ENCODE measurements at regions not wholly inside any gene's neighbourhood (a gene's known extent, or its start where the extent isn't known, plus 50 kb on each side); places are given as distances from the start of the nearest gene placed in this dataset.
"Not testable (repeated sequence)": the region's sequence is repeated elsewhere in the genome, so short reads cannot be mapped to it uniquely, and the experiment has no call there.

- intact Hi-C loops (cut with DNase I; ENCODE audit: low total_unique reads) (no loop called here), in situ Hi-C loops (cut with MboI; ENCODE audit: low sequenced_read_pairs in 4 of 4) (no loop called here)
- no peak for TF ChIP-seq POLR2A (IDR thresholded peaks at IDR 0.05)
- TF ChIP-seq, protein P1, sequence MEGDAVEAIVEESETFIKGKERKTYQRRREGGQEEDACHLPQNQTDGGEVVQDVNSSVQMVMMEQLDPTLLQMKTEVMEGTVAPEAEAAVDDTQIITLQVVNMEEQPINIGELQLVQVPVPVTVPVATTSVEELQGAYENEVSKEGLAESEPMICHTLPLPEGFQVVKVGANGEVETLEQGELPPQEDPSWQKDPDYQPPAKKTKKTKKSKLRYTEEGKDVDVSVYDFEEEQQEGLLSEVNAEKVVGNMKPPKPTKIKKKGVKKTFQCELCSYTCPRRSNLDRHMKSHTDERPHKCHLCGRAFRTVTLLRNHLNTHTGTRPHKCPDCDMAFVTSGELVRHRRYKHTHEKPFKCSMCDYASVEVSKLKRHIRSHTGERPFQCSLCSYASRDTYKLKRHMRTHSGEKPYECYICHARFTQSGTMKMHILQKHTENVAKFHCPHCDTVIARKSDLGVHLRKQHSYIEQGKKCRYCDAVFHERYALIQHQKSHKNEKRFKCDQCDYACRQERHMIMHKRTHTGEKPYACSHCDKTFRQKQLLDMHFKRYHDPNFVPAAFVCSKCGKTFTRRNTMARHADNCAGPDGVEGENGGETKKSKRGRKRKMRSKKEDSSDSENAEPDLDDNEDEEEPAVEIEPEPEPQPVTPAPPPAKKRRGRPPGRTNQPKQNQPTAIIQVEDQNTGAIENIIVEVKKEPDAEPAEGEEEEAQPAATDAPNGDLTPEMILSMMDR (IDR thresholded peaks at IDR 0.05 in 4 of 5, conservative IDR thresholded peaks at IDR 0.05 in 1 of 5) = no peak
Observed at GRCh38 chr2:155494744-155495143, 796.2 kb downstream of the KCNJ3 start.

DNA sequence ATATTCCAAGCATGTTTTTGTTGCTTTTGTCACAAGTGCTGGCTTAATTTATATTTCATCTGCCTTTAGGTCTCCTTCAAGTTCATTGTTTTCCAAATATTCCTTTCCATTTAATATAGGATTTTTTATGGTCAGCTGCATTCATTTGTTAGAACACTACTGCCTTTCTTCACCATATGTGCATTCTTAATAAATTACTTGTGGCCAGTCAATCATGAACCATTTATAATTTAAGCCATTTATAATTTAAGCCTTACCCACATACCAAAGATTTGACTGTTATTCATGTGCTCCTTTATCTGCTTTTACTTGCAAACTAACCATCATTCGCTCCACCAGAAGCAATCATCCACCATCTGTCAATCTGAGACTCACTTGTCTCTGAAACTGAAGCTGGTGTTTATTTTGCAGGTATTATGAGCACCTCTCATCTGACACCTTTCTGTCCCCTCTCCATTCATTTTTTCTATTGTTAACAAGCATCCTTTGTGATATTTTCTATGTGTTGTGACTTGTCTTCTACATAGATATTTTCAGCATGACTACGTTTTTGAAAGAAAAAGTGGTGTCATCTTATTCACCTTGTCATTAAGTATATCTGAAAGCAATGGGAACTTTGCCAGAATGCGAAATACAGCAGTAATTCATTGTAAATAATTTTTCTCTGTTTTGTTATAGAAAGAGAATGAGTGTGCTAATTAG lies 786.8 kb downstream of the KCNJ3 start:
- no peak overlapping the region for H3K27ac ChIP-seq
- no peaks in the 10 kb centered on the region for H3K36me3 ChIP-seq
- in situ Hi-C loops (cut with MboI; ENCODE audit: low sequenced_read_pairs in 4 of 4) = no loop called here
- intact Hi-C loops (cut with DNase I; ENCODE audit: low total_unique reads) = no loop called here
- H3K27me3 ChIP-seq = no peaks in the 10 kb centered on the region
- ATAC-seq (no peak), DNase-seq (no peak)
- no peaks in the 10 kb centered on the region for H3K4me1 ChIP-seq
- TF ChIP-seq POLR2A (IDR thresholded peaks at IDR 0.05) = no peak
- no peak overlapping the region for H3K4me3 ChIP-seq
- no peaks in the 10 kb centered on the region for H3K9me3 ChIP-seq

More at GRCh38 chr2:155494744-155495143, 796.2 kb downstream of the KCNJ3 start:
- Histone ChIP-seq H3K4me1 (no peaks in the 10 kb centered on the region), H3K9me3 (no peaks in the 10 kb centered on the region), H3K4me3 (no peak overlapping the region), H3K36me3 (no peaks in the 10 kb centered on the region), H3K27ac (no peak overlapping the region), H3K27me3 (no peaks in the 10 kb centered on the region)
- DNase-seq (no peak), ATAC-seq (no peak)

GRCh38 chr2:155481141-155481540 lies 782.6 kb downstream of the KCNJ3 start:
- in situ Hi-C loops (cut with MboI; ENCODE audit: low sequenced_read_pairs in 4 of 4) = no loop called here
- intact Hi-C loops (cut with DNase I; ENCODE audit: low total_unique reads) = no loop called here
- no peak for ATAC-seq

GRCh38 chr2:155472018-155472417 lies 773.5 kb downstream of the KCNJ3 start:
- intact Hi-C loops (cut with DNase I; ENCODE audit: low total_unique reads); DNase-seq; H3K27ac ChIP-seq; H3K9me3 ChIP-seq; H3K36me3 ChIP-seq; ATAC-seq; in situ Hi-C loops (cut with MboI; ENCODE audit: low sequenced_read_pairs in 4 of 4); H3K4me3 ChIP-seq; H3K27me3 ChIP-seq; H3K4me1 ChIP-seq: not testable (repeated sequence)

More at GRCh38 chr2:155481141-155481540, 782.6 kb downstream of the KCNJ3 start:
- H3K4me3 ChIP-seq = no peak overlapping the region
- H3K27me3 ChIP-seq = no peaks in the 10 kb centered on the region
- H3K4me1 ChIP-seq = no peaks in the 10 kb centered on the region
- no peaks in the 10 kb centered on the region for H3K36me3 ChIP-seq
- no peak overlapping the region for H3K27ac ChIP-seq
- H3K9me3 ChIP-seq = no peaks in the 10 kb centered on the region
- no peak for DNase-seq
- TF ChIP-seq, protein P1 (IDR thresholded peaks at IDR 0.05 in 4 of 5, conservative IDR thresholded peaks at IDR 0.05 in 1 of 5) = no peak
- TF ChIP-seq POLR2A (IDR thresholded peaks at IDR 0.05) = no peak

DNA sequence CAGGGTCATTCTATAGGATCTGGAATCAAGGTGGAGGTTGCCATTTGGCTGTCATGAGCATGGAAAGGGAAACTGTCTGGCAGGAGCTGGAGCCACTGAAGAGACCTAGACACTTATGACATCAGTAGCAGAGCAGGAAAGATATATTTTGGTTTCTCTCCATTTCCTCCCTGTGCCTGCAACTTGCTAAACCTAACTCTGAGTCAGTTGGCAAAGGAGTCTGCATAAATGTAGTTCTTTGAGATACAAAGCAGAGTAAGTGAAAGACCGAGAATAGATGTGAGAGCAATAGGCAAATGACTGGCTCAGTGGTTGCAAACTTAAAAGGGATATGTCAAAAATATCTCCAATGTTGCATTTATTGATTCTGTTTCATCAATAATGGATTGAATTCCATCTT lies 757.7 kb downstream of the KCNJ3 start:
- TF ChIP-seq POLR2A (IDR thresholded peaks at IDR 0.05) = no peak
- TF ChIP-seq, protein P1 (IDR thresholded peaks at IDR 0.05 in 4 of 5, conservative IDR thresholded peaks at IDR 0.05 in 1 of 5) = no peak
- intact Hi-C loops (cut with DNase I; ENCODE audit: low total_unique reads) (no loop called here), in situ Hi-C loops (cut with MboI; ENCODE audit: low sequenced_read_pairs in 4 of 4) (no loop called here)
- Histone ChIP-seq H3K27me3 (no peaks in the 10 kb centered on the region), H3K4me1 (no peaks in the 10 kb centered on the region), H3K27ac (no peak overlapping the region), H3K4me3 (no peak overlapping the region), H3K9me3 (no peaks in the 10 kb centered on the region), H3K36me3 (no peaks in the 10 kb centered on the region)
- no peak for DNase-seq
- ATAC-seq = no peak
